Effector memory CD4-positive, alpha-beta T cell (primary cell): ENCODE measurements at regions not wholly inside any gene's neighbourhood (a gene's known extent, or its start where the extent isn't known, plus 50 kb on each side); places are given as distances from the start of the nearest gene placed in this dataset.
A peak's percentile ranks its signal among the peaks of the same experiment; 100 is the strongest.
"Not testable (repeated sequence)": the region's sequence is repeated elsewhere in the genome, so short reads cannot be mapped to it uniquely, and the experiment has no call there.

Experiments used
- DNase-seq, 3 donors: peaks; one replicate each; pipeline ENCODE4 v3.0.0-alpha.2; 2020
- H3K27ac ChIP-seq: 2 replicates; pipeline ENCODE4 v1.7.0; 2013; ENCODE audit warnings: mild to moderate bottlenecking, low read length, moderate library complexity; ENCODE audit not compliant: insufficient read depth, poor library complexity, severe bottlenecking
- H3K27me3 ChIP-seq: replicated peaks from 2 replicates; pipeline ENCODE4 v1.7.0; 2013; ENCODE audit warnings: mild to moderate bottlenecking, low read length; ENCODE audit not compliant: insufficient read depth, control insufficient read depth, poor library complexity, severe bottlenecking
- H3K36me3 ChIP-seq: 2 replicates; pipeline ENCODE4 v1.7.0; 2013; ENCODE audit warnings: mild to moderate bottlenecking, low read length, moderate library complexity; ENCODE audit not compliant: control insufficient read depth, insufficient read depth
- H3K4me1 ChIP-seq: 2 replicates; pipeline ENCODE4 v1.7.0; 2013; ENCODE audit warnings: low read length, mild to moderate bottlenecking; ENCODE audit not compliant: control insufficient read depth, insufficient read depth, poor library complexity, severe bottlenecking
- H3K4me3 ChIP-seq: 2 replicates; pipeline ENCODE4 v1.7.0; 2013; ENCODE audit warnings: low read length, low read depth, mild to moderate bottlenecking; ENCODE audit not compliant: insufficient read depth, poor library complexity, severe bottlenecking
- H3K9me3 ChIP-seq: 2 replicates; pipeline ENCODE4 v1.7.0; 2013; ENCODE audit warnings: mild to moderate bottlenecking, low read length, moderate library complexity; ENCODE audit not compliant: control insufficient read depth

DNA sequence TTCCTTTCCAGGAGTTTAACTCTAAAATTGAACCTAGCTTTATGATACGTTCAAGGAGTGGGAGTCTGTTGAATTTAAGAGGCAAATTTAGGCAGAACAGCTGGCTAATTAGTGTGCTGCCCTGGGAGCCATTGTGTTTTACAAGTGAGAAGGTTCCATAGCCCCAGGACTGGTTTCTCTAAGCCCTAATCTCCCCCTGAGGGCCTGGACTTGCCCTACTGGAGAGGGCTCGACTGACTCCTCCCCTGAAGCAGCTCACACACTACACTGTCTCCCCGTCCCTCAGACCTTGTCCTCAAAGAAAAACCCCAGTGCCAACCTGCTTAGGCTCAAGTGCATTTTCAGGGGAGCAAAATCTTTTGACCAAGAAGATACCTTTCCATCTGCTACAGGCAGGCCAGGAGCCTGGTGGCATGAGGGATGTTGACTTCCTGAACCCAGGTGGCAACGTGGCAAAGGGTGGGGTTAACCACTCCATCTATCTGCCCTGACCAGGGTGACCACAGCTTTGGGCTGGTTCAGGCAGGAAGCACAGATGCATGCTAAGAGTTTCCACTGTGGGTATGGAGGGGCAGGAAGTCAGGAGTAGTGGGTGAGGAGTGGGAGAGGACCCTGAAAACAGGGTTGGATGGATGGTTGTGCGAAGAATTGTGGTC is 68.9 kb upstream of the CARD11 start:
- peak in 2 of 3 donors; percentile 2 to 13 for DNase-seq
- Histone ChIP-seq H3K27ac (no peak overlapping the region), H3K4me1 (peaks cover 16% of the 10 kb centered on the region), H3K9me3 (no peaks in the 10 kb centered on the region), H3K36me3 (no peaks in the 10 kb centered on the region), H3K27me3 (no peaks in the 10 kb centered on the region), H3K4me3 (peak overlapping the region; percentile 1)

GRCh38 chr7:3114917-3115316 is 71.2 kb upstream of the CARD11 start:
- DNase-seq, result no peak
- Histone ChIP-seq H3K27ac (no peak overlapping the region), H3K4me1 (peaks cover 20% of the 10 kb centered on the region), H3K36me3 (no peaks in the 10 kb centered on the region), H3K4me3 (no peak overlapping the region), H3K27me3 (no peaks in the 10 kb centered on the region), H3K9me3 (no peaks in the 10 kb centered on the region)

- Histone ChIP-seq H3K36me3 (no peaks in the 10 kb centered on the region), H3K9me3 (no peaks in the 10 kb centered on the region), H3K4me1 (peaks cover 19% of the 10 kb centered on the region), H3K4me3 (no peak overlapping the region), H3K27me3 (no peaks in the 10 kb centered on the region), H3K27ac (peak overlapping the region; percentile 28)
- no peak for DNase-seq
Observed at GRCh38 chr7:3117081-3117480, 73.4 kb upstream of the CARD11 start.

DNA sequence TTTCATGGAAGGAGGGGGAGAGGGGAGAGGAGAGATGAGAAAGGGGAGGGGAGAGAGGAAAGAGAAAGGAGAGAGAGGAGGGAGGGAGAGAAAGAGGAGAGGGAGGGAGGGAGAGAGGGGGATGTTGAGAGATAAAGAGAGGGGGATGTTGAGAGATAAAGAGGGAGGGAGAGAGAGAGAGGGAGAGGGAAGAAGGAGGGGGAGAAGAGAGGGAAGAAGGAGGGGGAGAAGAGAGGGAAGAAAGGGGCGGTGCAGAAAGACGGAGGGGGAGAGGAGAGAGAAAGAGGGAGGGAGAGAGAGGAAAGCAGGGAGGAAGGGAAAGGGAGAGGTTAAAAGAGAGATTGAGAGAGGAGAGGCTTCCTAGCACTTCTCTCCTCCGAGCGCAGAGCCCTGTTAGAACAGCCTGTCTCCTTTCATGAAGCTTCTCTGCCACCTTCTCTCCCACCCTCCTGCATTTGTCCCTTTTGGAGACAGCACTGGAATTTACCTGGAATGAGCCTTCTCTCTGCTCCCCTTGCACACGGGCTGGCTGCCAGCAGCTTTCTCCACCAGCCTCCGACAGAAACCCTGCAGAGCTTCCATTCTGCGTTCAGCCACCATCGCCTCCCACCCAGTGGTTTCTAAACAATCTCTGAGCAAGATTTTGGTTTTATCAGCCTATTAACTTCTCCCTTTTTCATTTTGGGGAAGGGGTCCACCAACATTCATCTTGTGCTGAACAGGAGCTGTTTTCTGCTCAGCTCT is 74.0 kb upstream of the CARD11 start:
- no peaks in the 10 kb centered on the region for H3K27me3 ChIP-seq
- DNase-seq, result peak in 1 of 3 donors; percentile 12
- no peaks in the 10 kb centered on the region for H3K36me3 ChIP-seq
- H3K4me3 ChIP-seq, result no peak overlapping the region
- H3K4me1 ChIP-seq, result peaks cover 13% of the 10 kb centered on the region
- H3K27ac ChIP-seq, result peak overlapping the region; percentile 28
- H3K9me3 ChIP-seq, result no peaks in the 10 kb centered on the region

DNA sequence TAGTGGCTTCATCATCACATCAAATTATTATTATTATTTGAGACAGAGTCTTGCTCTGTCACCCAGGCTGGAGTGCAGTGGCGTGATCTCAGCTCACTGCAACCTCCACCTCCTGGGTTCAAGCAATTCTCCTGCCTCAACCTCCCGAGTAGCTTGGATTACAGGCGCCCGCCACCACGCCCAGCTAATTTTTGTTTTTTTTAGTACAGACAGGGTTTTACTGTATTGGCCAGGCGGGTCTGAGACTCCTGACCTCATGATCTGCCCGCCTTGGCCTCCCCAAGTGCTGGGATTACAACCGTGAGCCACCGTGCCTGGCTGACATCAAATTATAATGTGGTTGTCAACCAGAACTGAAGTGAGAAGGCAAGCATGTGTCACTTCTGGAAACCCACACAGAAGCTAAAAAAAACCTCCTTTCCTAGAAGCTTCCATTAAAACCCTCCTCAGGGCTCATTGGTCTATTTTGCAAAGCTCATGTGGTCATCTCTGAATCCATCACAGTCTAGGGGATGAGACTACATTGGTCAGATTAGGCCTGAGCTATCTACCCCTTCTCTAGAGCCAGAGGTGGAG is 75.8 kb upstream of the CARD11 start:
- H3K27ac ChIP-seq, H3K4me3 ChIP-seq, H3K27me3 ChIP-seq, H3K36me3 ChIP-seq, DNase-seq, H3K4me1 ChIP-seq, H3K9me3 ChIP-seq: not testable (repeated sequence)

- H3K4me1 ChIP-seq, result peaks cover 9% of the 10 kb centered on the region
- no peaks in the 10 kb centered on the region for H3K9me3 ChIP-seq
- no peak overlapping the region for H3K27ac ChIP-seq
- no peak overlapping the region for H3K4me3 ChIP-seq
- H3K27me3 ChIP-seq, result no peaks in the 10 kb centered on the region
- no peak for DNase-seq
- no peaks in the 10 kb centered on the region for H3K36me3 ChIP-seq
Observed at GRCh38 chr7:3119963-3120362, 76.3 kb upstream of the CARD11 start.

- no peak overlapping the region for H3K27ac ChIP-seq
- H3K4me1 ChIP-seq, result peaks cover 9% of the 10 kb centered on the region
- H3K36me3 ChIP-seq, result no peaks in the 10 kb centered on the region
- peak overlapping the region; percentile 29 for H3K4me3 ChIP-seq
- H3K27me3 ChIP-seq, result no peaks in the 10 kb centered on the region
- DNase-seq, result peak in 1 of 3 donors; percentile 11
- H3K9me3 ChIP-seq, result no peaks in the 10 kb centered on the region
Observed at GRCh38 chr7:3120513-3120912, 76.8 kb upstream of the CARD11 start.

GRCh38 chr7:3128857-3129490 is 85.3 kb upstream of the CARD11 start:
- no peaks in the 10 kb centered on the region for H3K36me3 ChIP-seq
- no peak overlapping the region for H3K4me3 ChIP-seq
- DNase-seq, result no peak
- H3K27ac ChIP-seq, result no peak overlapping the region
- no peaks in the 10 kb centered on the region for H3K4me1 ChIP-seq
- no peaks in the 10 kb centered on the region for H3K9me3 ChIP-seq
- H3K27me3 ChIP-seq, result no peaks in the 10 kb centered on the region

GRCh38 chr7:3133811-3134385 is 90.2 kb upstream of the CARD11 start:
- H3K27me3 ChIP-seq, result no peaks in the 10 kb centered on the region
- no peak for DNase-seq

More at GRCh38 chr7:3133811-3134385, 90.2 kb upstream of the CARD11 start:
- no peak overlapping the region for H3K27ac ChIP-seq
- no peaks in the 10 kb centered on the region for H3K36me3 ChIP-seq
- H3K4me1 ChIP-seq, result no peaks in the 10 kb centered on the region
- no peaks in the 10 kb centered on the region for H3K9me3 ChIP-seq
- H3K4me3 ChIP-seq, result no peak overlapping the region
